NCI-H526 (cell line): ENCODE measurements at regions not wholly inside any gene's neighbourhood (a gene's known extent, or its start where the extent isn't known, plus 50 kb on each side); places are given as distances from the start of the nearest gene placed in this dataset.
"Not testable (repeated sequence)": the region's sequence is repeated elsewhere in the genome, so short reads cannot be mapped to it uniquely, and the experiment has no call there.

ENCODE experiments used
- DNase-seq, 2 experiments: peaks; one replicate each; lab custom pipeline; 2025; lab: John Stamatoyannopoulos, UW

DNA sequence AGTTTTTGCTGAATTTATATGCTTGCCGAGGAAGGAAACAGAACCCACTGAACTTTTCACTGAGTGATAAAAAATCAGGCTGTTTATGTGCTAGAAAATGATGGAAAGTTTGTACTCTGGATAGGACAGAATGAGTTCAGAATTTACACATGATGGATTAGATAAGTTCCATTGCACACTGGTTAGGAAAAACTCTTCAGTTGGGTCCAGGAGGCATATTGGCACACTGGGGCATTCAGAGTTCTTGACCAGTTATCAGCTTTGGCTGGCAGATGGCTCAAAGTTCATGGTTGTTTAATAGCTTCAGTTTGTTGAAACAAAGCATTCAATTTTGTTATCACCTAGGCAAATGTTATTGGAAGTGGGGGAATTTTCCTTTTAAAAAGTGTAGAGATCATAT, 613.3 kb upstream of the SYNCRIP start:
- DNase-seq: no peak

DNA sequence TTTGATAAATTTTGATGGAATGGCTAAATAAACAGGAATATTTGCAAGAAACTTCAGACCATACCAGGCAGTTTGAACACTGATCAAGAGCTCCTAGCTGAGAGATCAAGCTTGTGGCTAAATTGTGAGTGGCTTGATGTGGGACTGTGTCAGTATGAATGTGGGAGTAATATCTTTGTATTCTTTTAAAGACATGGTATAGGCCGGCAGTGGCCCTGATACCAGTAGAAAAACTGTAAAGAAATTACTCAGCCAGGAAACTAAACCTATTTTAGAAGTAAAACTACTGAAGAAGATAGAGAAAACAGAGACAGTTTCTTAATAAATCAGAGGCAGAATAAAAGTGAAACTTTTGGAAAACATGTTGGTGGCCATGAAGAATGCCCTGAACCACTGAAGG, 608.4 kb upstream of the SYNCRIP start:
- no peak for DNase-seq

GRCh38 chr6:86217906-86218305, 575.2 kb upstream of the SYNCRIP start:
- no peak for DNase-seq

GRCh38 chr6:86215323-86215722, 572.6 kb upstream of the SYNCRIP start:
- DNase-seq: no peak

DNA sequence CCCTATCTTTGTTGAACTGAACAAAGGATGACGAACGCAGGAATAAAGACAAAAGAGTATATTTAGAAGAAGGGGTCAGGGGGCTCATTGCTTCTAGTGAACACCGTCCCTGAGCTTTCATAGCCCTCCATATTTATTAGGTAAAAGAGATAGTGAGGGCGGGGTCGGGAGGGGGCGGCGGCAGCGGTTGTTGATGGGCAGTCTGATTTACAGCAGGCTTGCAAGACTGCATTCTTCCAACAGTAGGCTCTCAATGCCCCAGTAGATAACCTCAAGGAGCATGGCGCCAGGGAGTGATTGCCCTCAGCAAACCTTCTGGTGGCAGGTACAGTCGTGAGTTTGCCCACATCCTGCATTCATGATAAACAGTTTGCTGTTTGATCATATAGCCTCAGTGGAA, 563.3 kb upstream of the SYNCRIP start:
- no peak for DNase-seq

GRCh38 chr6:86203044-86203443, 560.4 kb upstream of the SYNCRIP start:
- DNase-seq: peak in 1 of 2 experiments; percentile 5

DNA sequence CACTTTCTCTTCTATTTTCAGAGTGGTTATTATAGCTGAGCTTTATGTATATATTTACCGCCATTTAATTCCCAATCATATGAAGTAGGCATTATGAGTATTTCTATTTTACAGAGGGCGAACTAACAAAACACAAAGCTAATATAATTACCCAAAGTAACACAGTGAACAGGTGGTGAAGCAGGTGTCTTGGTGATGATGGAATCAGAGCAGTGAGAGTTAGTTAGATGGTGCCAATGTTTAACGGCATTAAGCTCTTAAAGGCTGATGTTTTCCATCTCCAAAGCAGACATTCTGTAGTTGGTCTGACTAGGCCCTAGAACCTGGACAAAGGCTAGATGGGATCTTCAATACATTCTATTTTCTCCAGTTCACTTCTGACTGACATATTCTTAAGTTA, 551.1 kb upstream of the SYNCRIP start:
- no peak for DNase-seq

GRCh38 chr6:86192123-86192522, 549.4 kb upstream of the SYNCRIP start:
- peak; percentile 15 to 52 for DNase-seq

DNA sequence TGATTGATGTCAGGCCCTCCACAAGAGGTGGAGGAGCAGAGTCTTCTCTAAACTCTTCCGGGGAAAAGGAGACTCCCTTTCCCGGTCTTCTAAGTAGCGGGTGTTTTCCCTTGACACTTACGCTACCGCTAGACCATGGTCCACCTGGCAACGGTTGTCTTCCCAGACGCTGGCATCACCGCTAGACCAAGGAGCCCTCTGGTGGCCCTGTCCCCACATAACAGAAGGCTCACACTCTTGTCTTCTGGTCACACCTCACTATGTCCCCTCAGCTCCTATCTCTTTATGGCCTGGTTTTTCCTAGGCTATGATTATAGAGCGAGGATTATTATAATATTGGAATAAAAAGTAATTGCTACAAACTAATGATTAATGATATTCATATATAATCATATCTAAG, 532.5 kb upstream of the SYNCRIP start:
- peak; percentile 46 to 74 for DNase-seq

- no peak for DNase-seq
Observed at GRCh38 chr6:86154852-86155251, 512.2 kb upstream of the SYNCRIP start.

- DNase-seq: no peak
Observed at GRCh38 chr6:86153521-86153920, 510.8 kb upstream of the SYNCRIP start.

GRCh38 chr6:86152546-86152945, 509.9 kb upstream of the SYNCRIP start:
- DNase-seq: no peak

DNA sequence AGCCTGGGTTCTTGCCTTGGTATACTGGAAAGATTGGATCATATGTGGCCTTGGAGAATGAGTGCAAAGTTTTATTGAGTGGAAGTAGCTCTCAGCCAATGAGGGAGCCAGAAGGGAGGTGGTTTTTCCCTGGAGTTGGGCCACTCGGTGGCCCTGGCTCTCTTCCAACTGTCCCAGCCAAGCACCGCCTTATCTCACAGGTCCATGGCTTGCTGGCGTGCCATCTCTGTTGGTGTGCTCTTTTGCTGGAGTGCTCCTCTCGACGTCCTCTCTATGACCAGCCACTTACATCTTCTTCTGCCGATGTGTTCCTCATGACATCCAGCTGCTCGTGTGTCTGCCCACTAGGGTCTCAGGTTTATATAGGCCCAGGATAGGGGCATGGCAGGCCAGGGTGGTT, 505.9 kb upstream of the SYNCRIP start:
- no peak for DNase-seq

DNA sequence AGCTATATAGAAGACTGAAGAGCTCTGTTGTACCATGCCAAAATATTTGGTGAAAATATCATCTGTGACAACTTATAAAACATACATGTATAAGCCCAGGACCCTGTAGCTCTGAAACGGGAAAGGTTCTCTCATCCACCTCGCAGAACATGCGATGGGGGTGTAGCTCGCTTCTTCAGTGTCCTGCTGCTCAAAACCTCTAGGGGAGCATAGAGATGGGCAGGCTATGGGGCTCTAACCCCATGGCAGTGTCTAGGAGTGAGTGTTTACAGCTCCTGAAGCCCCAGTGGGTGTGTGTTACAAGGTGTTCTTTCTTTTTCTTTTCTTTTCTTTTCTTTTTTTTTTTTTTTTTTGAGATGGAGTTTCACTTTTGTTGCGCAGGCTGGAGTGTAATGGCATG, 505.2 kb upstream of the SYNCRIP start:
- DNase-seq: no peak

DNA sequence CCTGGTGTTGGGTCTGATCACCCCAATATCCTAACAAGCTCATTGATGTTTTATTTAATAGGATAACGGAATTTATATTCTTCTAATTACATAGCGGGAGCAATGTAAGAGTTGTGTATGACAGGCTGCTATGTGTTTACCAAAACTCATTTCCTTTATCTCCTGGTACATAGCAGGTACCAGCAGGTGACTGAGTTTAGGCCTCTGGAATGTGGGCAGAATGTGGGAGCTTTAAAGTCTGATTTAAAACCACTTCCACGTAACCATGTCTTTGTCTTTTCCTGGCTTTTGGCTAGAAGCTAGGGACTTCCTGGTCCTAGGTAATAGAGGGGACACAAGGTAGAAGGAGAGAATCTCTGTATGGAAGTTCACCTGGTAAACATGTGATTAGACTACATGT, 504.6 kb upstream of the SYNCRIP start:
- DNase-seq: no peak

- not testable (repeated sequence) for DNase-seq
Observed at GRCh38 chr6:86146751-86147150, 504.1 kb upstream of the SYNCRIP start.

GRCh38 chr6:86142326-86142725, 499.6 kb upstream of the SYNCRIP start:
- no peak for DNase-seq

DNA sequence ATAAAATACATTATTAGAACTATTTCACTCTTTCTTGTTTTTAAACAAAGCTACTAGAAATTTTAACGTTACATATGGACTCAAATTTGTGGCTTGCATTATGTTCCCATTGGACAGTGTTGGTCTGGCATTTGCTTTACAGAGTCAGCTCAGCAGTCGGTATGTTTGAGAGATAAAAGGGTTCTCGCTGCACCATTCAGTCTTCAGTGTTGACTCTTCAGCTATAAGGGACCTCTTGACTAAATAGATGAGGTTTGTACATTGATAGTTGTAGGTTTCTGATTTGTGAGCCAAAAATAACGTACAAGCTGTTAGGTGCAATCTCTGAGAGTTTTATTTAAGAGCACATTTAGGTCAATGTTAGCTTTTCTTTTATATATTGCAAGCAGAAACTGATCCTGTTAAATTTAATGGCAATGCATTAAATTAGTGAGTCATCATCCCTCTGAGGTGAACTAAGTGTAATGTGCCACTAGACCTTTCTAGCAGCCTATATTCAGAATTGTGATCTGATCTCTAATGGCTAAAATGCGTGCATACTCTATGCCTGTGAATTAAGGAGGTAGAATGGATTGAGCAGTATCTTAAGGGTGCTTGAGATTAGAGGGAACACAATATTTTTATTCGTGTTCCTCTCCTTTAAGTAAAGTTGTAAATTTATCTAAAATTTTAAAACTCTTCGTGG, 485.6 kb upstream of the SYNCRIP start:
- DNase-seq: no peak

GRCh38 chr6:86122086-86122485, 479.4 kb upstream of the SYNCRIP start:
- DNase-seq: no peak

DNA sequence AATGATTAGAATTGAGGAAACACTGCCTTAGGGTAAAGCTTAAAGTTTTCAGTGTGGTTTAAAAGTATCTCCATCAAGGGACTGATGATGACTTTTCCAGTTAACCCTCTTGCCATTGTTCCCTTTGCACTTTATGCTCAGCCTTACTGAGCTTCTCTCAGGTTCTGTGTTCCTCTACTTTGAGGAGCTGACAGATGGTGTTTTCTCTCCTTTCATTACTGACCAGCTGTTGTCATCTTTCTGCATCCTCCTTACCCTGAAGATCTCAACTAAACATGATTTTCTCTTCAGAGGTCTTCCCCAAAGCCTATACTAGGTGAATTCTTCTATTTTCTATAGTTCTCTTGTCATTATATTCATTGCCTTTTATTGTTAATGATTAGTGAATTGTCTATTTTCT, 475.6 kb upstream of the SYNCRIP start:
- no peak for DNase-seq

GRCh38 chr6:86107985-86108384, 465.3 kb upstream of the SYNCRIP start:
- DNase-seq: no peak

DNA sequence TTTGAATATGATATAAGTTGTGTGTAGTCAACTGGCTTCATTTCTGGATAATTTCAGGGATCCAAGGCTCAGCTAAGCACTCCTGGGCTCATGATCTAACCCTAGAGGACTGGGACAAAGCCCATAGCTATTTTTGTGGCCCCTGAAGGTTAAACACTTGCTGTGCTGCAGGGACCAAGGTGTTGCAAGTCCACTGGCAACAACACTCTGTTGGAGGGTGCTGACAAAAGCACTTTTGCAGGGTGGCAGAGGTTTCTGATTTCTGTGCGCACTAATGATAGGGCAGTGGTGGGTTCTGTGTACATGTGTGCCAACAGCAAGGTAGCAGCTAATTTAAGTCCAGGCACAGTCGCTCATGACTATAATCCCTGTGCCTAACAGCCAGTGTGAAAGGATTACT, 445.3 kb upstream of the SYNCRIP start:
- no peak for DNase-seq

- no peak for DNase-seq
Observed at GRCh38 chr6:86079938-86080337, 437.3 kb upstream of the SYNCRIP start.

- no peak for DNase-seq
Observed at GRCh38 chr6:86070151-86070550, 427.5 kb upstream of the SYNCRIP start.

GRCh38 chr6:86065002-86065401, 422.3 kb upstream of the SYNCRIP start:
- DNase-seq: not testable (repeated sequence)
